ENCODE measurements at regions not wholly inside any gene's neighbourhood (a gene's known extent, or its start where the extent isn't known, plus 50 kb on each side); places are given as distances from the start of the nearest gene placed in this dataset.

DNA sequence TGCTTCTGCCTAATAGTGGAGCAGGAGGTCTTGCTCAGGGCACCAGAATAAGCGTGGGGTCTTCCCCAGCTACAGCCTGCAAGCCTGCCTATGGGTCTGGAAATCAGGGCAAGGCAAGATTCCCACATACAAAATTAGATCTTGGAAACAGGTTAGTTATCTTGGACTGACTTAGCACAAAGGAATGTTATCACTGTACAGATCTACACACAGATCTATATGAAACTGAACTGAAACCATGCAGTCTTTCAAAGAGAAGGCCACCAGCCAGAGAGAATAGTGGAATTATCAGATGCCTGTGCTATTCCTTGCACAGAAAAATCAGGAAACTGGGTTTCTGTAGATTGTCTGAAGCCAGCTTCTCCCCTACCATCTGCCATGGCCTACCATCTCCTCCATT, 585.7 kb downstream of the ACTL7B start:
- 100% methylated on average over 1 of the region's 1 CpG; no CpG with 5 or more reads in 1 of the 2 donors for WGBS, 2 donors

GRCh38 chr9:108269371-108269770, 586.4 kb downstream of the ACTL7B start:
- H3K27me3 ChIP-seq: no peaks in the 10 kb centered on the region
- peaks cover 0 to 29% (median 6%) of the 10 kb centered on the region in 3 donors for H3K4me1 ChIP-seq
- no peak overlapping the region for H3K27ac ChIP-seq
- 69 to 94% methylated on average over 1 of the region's 1 CpG for WGBS, 2 donors
- H3K36me3 ChIP-seq: no peaks in the 10 kb centered on the region
- TF ChIP-seq POLR2A (IDR thresholded peaks at IDR 0.05): no peak
- TF ChIP-seq, protein P1, sequence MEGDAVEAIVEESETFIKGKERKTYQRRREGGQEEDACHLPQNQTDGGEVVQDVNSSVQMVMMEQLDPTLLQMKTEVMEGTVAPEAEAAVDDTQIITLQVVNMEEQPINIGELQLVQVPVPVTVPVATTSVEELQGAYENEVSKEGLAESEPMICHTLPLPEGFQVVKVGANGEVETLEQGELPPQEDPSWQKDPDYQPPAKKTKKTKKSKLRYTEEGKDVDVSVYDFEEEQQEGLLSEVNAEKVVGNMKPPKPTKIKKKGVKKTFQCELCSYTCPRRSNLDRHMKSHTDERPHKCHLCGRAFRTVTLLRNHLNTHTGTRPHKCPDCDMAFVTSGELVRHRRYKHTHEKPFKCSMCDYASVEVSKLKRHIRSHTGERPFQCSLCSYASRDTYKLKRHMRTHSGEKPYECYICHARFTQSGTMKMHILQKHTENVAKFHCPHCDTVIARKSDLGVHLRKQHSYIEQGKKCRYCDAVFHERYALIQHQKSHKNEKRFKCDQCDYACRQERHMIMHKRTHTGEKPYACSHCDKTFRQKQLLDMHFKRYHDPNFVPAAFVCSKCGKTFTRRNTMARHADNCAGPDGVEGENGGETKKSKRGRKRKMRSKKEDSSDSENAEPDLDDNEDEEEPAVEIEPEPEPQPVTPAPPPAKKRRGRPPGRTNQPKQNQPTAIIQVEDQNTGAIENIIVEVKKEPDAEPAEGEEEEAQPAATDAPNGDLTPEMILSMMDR (IDR thresholded peaks at IDR 0.05): no peak
- no peaks in the 10 kb centered on the region for H3K9me3 ChIP-seq
- intact Hi-C loops (cut with DNase I): no loop called here
- H3K4me3 ChIP-seq: no peak overlapping the region
- DNase-seq: no peak

More for the DNA sequence above, 585.7 kb downstream of the ACTL7B start:
- no peak for TF ChIP-seq POLR2A (IDR thresholded peaks at IDR 0.05)
- TF ChIP-seq, protein P1 (IDR thresholded peaks at IDR 0.05): no peak
- Histone ChIP-seq H3K36me3 (no peaks in the 10 kb centered on the region), H3K27me3 (no peaks in the 10 kb centered on the region), H3K4me1 (peaks cover 0 to 29% (median 6%) of the 10 kb centered on the region in 3 donors), H3K9me3 (no peaks in the 10 kb centered on the region), H3K27ac (no peak overlapping the region), H3K4me3 (no peak overlapping the region)
- intact Hi-C loops (cut with DNase I): loop anchor here (10.0 kb wide), 1 partner anchor 785 kb away; the partner anchor contains the start of gene KLF4
- DNase-seq: no peak

DNA sequence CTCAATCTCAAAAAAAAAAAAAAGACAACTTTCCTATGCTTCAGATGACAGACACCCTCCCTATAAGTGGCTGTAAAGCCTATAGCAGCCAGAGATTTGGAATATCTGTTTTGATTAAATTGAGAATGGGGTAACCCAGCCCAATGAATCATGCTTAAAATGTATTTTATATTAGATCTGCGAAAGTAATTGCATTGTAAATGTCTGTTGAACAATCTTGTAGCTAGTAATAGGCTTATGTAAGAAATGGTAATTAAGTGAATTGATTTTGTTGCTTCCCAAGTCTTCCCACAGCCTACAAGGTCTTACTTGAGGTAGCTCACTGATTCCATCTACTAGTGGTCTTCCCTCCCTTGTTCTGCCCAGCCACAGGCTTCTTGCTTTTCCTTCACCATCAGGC, 590.7 kb downstream of the ACTL7B start:
- Histone ChIP-seq H3K27ac (no peak overlapping the region), H3K9me3 (no peaks in the 10 kb centered on the region), H3K27me3 (no peaks in the 10 kb centered on the region), H3K36me3 (no peaks in the 10 kb centered on the region), H3K4me1 (peaks cover 0 to 9% (median 0%) of the 10 kb centered on the region in 3 donors), H3K4me3 (no peak overlapping the region)
- TF ChIP-seq, protein P1 (IDR thresholded peaks at IDR 0.05): no peak
- TF ChIP-seq POLR2A (IDR thresholded peaks at IDR 0.05): no peak
- intact Hi-C loops (cut with DNase I): no loop called here
- 89 to 90% methylated on average over 1 of the region's 1 CpG for WGBS, 2 donors
- no peak for DNase-seq

GRCh38 chr9:108264093-108264492, 591.7 kb downstream of the ACTL7B start:
- Histone ChIP-seq H3K27me3 (no peaks in the 10 kb centered on the region), H3K9me3 (no peaks in the 10 kb centered on the region), H3K27ac (no peak overlapping the region), H3K4me3 (no peak overlapping the region), H3K36me3 (no peaks in the 10 kb centered on the region), H3K4me1 (peaks cover 4 to 19% (median 6%) of the 10 kb centered on the region in 3 donors)
- intact Hi-C loops (cut with DNase I): no loop called here
- 88 to 96% methylated on average over 2 to 4 of the region's 4 CpGs for WGBS, 2 donors
- TF ChIP-seq POLR2A (IDR thresholded peaks at IDR 0.05): no peak
- TF ChIP-seq, protein P1 (IDR thresholded peaks at IDR 0.05): no peak
- DNase-seq: no peak

GRCh38 chr9:108262836-108263235, 593.0 kb downstream of the ACTL7B start:
- 96% methylated on average over 9 of the region's 9 CpGs for WGBS, 2 donors
- peaks cover 4 to 31% (median 6%) of the 10 kb centered on the region in 3 donors for H3K4me1 ChIP-seq
- intact Hi-C loops (cut with DNase I): no loop called here
- H3K36me3 ChIP-seq: no peaks in the 10 kb centered on the region
- TF ChIP-seq POLR2A (IDR thresholded peaks at IDR 0.05): no peak
- TF ChIP-seq, protein P1 (IDR thresholded peaks at IDR 0.05): no peak
- no peak for DNase-seq
- no peaks in the 10 kb centered on the region for H3K27me3 ChIP-seq
- no peak overlapping the region for H3K4me3 ChIP-seq
- H3K9me3 ChIP-seq: no peaks in the 10 kb centered on the region
- H3K27ac ChIP-seq: no peak overlapping the region
